Brain microvascular endothelial cell (primary cell): ENCODE measurements at regions not wholly inside any gene's neighbourhood (a gene's known extent, or its start where the extent isn't known, plus 50 kb on each side); places are given as distances from the start of the nearest gene placed in this dataset.

Experiments used
- DNase-seq: peaks from one replicate; pipeline ENCODE4 v3.0.0-alpha.2; 2020
- H3K27ac ChIP-seq: fragments of 250-450 bp; sonication (Bioruptor Pico); 2 replicates; pipeline ENCODE4 v1.5.1; 2020; ENCODE audit warnings: mild to moderate bottlenecking, moderate library complexity
- H3K27me3 ChIP-seq: fragments of 250-450 bp; sonication (Bioruptor Pico); replicated peaks from 2 replicates; pipeline ENCODE4 v1.5.1; 2020; ENCODE audit warnings: mild to moderate bottlenecking
- H3K36me3 ChIP-seq: fragments of 250-450 bp; sonication (Bioruptor Pico); replicated peaks from 2 replicates; pipeline ENCODE4 v1.5.1; 2020; ENCODE audit warnings: mild to moderate bottlenecking
- H3K4me3 ChIP-seq: 2 replicates; pipeline ENCODE4 v1.5.1; 2011; ENCODE audit warnings: low read depth, mild to moderate bottlenecking, control low read depth, low read length, moderate library complexity
- in situ Hi-C: cut with HindIII; loops from 2 replicates; pipeline ENCODE4 v1.10.0; 2017; ENCODE audit warnings: low sequenced_read_pairs, low pct_ligation_motif_present
- TF ChIP-seq, protein P1 (sequence below): IDR thresholded peaks from 2 replicates; pipeline ENCODE4 v1.5.1; 2011; ENCODE audit warnings: low read depth, mild to moderate bottlenecking, moderate library complexity, low read length, control low read depth, inconsistent platforms; ENCODE audit errors: missing control alignments

DNA sequence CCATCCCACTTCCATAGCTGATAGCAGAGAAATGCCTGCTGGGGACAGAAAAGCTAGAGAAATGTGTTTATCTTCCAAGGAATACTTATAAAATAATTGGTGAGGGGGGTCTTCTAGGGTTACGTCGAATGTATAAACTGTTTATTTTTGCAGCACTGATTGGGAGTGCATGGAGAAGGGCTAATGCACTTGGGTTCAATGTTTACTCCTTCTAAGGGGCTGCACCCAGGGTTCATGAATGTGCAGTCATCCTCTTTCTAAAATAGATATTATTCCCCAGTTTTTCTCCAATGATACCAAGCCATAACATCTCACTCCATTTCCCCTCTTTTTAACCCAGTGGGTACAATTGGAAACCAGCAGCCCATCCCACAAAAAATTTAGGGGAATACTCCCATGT, 336.9 kb downstream of the ETS1 start:
- in situ Hi-C loops, result no loop called here
- TF ChIP-seq, protein P1, sequence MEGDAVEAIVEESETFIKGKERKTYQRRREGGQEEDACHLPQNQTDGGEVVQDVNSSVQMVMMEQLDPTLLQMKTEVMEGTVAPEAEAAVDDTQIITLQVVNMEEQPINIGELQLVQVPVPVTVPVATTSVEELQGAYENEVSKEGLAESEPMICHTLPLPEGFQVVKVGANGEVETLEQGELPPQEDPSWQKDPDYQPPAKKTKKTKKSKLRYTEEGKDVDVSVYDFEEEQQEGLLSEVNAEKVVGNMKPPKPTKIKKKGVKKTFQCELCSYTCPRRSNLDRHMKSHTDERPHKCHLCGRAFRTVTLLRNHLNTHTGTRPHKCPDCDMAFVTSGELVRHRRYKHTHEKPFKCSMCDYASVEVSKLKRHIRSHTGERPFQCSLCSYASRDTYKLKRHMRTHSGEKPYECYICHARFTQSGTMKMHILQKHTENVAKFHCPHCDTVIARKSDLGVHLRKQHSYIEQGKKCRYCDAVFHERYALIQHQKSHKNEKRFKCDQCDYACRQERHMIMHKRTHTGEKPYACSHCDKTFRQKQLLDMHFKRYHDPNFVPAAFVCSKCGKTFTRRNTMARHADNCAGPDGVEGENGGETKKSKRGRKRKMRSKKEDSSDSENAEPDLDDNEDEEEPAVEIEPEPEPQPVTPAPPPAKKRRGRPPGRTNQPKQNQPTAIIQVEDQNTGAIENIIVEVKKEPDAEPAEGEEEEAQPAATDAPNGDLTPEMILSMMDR, result no peak
- DNase-seq, result no peak
- no peaks in the 10 kb centered on the region for H3K27me3 ChIP-seq
- H3K36me3 ChIP-seq, result no peaks in the 10 kb centered on the region
- H3K4me3 ChIP-seq, result no peak overlapping the region
- H3K27ac ChIP-seq, result no peak overlapping the region

DNA sequence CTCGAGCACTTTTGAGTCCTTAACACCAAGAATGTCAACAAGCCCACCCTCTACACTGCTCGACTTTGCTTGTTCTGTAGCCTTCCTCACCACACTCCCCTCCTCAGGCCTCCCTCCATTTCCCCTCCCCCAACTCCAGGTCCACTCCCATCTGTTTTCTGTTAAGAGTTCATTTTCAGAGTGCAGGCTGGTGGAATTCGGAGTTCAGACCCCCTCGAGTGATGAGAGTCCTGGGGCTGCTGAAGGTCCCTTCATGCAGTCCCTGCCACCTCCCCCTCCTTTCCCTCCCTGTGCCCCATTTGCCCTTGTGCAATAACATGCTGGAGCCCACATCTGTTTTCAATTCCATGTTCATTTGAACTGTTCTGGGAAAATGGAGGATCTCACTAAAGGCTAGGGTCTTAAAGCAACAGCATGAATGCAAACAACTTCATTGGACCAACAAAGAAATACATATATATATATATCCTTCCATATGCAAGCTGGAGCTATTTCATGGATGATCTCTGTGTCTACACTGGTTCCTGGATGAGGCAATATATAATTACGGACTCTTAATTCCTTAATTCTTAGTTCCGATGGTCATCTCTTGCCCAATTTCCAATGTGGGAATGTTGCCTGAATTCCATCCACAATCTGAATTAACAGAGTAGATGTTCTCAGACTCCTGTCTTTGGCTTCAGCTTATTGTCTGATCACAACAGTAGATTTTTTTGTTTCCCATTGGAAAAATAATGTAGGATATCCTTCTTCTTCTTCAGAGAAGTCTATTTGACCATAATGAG, 340.4 kb downstream of the ETS1 start:
- Histone ChIP-seq H3K36me3 (no peaks in the 10 kb centered on the region), H3K27me3 (no peaks in the 10 kb centered on the region), H3K4me3 (no peak overlapping the region), H3K27ac (no peak overlapping the region)
- no peak for DNase-seq
- TF ChIP-seq, protein P1, result no peak
- in situ Hi-C loops, result no loop called here

DNA sequence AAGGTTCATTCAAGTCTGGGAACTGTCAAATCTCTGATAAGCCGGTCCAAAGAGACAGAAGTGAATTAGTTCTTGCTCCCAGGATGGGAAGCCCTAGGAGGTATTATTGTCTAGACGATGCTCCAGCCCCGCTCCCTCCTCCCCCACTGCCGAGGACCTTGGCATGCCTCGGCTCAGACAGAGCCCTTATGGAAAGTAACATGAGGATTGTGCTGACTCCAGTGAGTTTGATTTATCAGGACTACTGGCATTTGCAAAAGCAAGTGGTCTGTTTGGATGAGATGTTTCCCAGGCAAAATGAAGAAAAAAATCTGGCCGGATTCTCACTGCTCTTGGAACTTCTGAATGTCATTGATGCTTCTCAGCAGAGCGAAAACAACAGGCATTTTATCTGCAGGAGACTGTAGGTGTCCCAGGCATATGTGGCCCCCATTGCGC, 341.0 kb downstream of the ETS1 start:
- in situ Hi-C loops, result no loop called here
- H3K27me3 ChIP-seq, result no peaks in the 10 kb centered on the region
- no peak overlapping the region for H3K4me3 ChIP-seq
- no peak overlapping the region for H3K27ac ChIP-seq
- TF ChIP-seq, protein P1, result no peak
- H3K36me3 ChIP-seq, result no peaks in the 10 kb centered on the region
- no peak for DNase-seq

DNA sequence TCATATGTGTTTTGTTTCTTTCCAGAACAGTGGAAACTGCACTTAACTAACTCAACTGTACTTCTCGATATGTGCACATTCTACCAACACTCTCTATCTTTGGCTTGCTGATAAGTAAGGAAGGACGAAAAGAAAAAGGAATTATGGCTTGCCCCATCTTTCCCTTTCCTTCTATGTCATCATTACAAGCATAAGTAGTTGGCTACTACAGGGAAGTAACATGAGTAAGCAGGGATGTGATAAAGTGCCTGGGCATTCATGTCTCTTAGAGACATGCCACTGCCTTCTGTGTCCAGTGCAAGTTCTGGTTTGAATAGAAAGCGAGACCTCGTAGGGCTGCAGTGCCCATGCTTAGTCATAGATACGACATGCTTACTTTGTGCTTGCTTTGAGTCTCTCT, 342.5 kb downstream of the ETS1 start:
- Histone ChIP-seq H3K4me3 (no peak overlapping the region), H3K27ac (no peak overlapping the region), H3K36me3 (no peaks in the 10 kb centered on the region), H3K27me3 (no peaks in the 10 kb centered on the region)
- no peak for DNase-seq
- TF ChIP-seq, protein P1, result no peak
- in situ Hi-C loops, result no loop called here

DNA sequence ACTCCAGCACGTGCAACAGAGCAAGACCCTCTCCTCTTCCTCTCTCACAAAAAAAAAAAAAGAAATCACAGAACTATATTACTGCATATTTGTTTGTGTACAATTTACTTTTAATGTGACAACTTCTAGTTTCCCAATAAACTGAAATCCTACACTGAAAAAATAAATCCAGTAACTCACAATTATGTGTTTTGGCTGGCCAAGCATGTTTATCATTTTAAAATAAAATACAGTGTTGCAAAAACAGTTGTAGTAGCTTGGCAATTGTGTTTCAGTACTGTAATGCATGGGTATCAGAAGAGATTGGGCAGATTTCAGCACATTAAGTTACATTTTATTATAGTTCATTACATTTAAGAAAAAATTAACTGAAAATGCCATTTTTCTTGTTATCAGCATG, 344.9 kb downstream of the ETS1 start:
- no peaks in the 10 kb centered on the region for H3K27me3 ChIP-seq
- H3K36me3 ChIP-seq, result no peaks in the 10 kb centered on the region
- TF ChIP-seq, protein P1, result no peak
- in situ Hi-C loops, result no loop called here
- H3K27ac ChIP-seq, result no peak overlapping the region
- H3K4me3 ChIP-seq, result no peak overlapping the region
- no peak for DNase-seq

DNA sequence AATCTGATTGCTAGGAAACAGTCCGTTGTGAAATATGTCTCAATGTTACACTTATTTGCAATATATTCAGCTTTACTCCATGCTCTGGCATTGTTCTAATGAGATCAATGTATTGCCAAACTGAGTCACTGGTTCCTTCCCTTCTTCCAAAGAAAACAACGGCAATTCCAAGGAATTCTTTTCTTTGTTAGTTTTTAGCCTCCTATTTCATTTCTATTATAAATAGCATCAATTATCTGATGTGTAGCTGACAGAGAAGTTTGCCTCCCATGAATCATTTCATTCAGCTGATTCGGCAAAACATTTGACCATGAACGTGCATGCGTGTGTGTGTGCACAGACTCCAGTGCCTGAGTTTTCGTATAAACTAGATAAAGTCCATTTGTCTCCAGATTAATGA, 346.8 kb downstream of the ETS1 start:
- Histone ChIP-seq H3K27me3 (no peaks in the 10 kb centered on the region), H3K27ac (no peak overlapping the region), H3K36me3 (no peaks in the 10 kb centered on the region), H3K4me3 (no peak overlapping the region)
- in situ Hi-C loops, result no loop called here
- no peak for DNase-seq
- TF ChIP-seq, protein P1, result no peak
